ENCODE measurements at regions not wholly inside any gene's neighbourhood (a gene's known extent, or its start where the extent isn't known, plus 50 kb on each side); places are given as distances from the start of the nearest gene placed in this dataset.

GRCh38 chr1:30452170-30452569 lies 271.2 kb downstream of the MATN1 start:
- no peak for TF ChIP-seq CTCF (IDR thresholded peaks at IDR 0.05; ENCODE audit: unreplicated experiment in 3 of 3)
- H3K9me3 Mint-ChIP-seq, result peaks cover 13% of the 10 kb centered on the region
- no peak overlapping the region for H3K4me3 Mint-ChIP-seq
- H3K27me3 Mint-ChIP-seq (ENCODE audit: low read depth), result peaks cover 28% of the 10 kb centered on the region
- H3K4me1 Mint-ChIP-seq, result no peaks in the 10 kb centered on the region
- H3K36me3 Mint-ChIP-seq (ENCODE audit: low read depth), result peaks cover 3% of the 10 kb centered on the region
- peak overlapping the region in 1 of 3 experiments; percentile 28 for H3K27ac Mint-ChIP-seq

GRCh38 chr1:30451532-30452125 lies 271.8 kb downstream of the MATN1 start:
- Mint-ChIP-seq H3K36me3 (ENCODE audit: low read depth) (peaks cover 3% of the 10 kb centered on the region), H3K4me1 (no peaks in the 10 kb centered on the region), H3K27me3 (ENCODE audit: low read depth) (peaks cover 25% of the 10 kb centered on the region), H3K27ac (no peak overlapping the region), H3K9me3 (peaks cover 10% of the 10 kb centered on the region), H3K4me3 (no peak overlapping the region)
- TF ChIP-seq CTCF (IDR thresholded peaks at IDR 0.05; ENCODE audit: unreplicated experiment in 3 of 3), result no peak

GRCh38 chr1:30450818-30451233 lies 272.6 kb downstream of the MATN1 start:
- Mint-ChIP-seq H3K9me3 (peaks cover 7% of the 10 kb centered on the region), H3K36me3 (ENCODE audit: low read depth) (peaks cover 3% of the 10 kb centered on the region), H3K27ac (no peak overlapping the region), H3K4me1 (no peaks in the 10 kb centered on the region), H3K4me3 (no peak overlapping the region), H3K27me3 (ENCODE audit: low read depth) (peaks cover 17% of the 10 kb centered on the region)
- TF ChIP-seq CTCF (IDR thresholded peaks at IDR 0.05; ENCODE audit: unreplicated experiment in 3 of 3), result no peak

- no peak for TF ChIP-seq CTCF (IDR thresholded peaks at IDR 0.05; ENCODE audit: unreplicated experiment in 3 of 3)
- Mint-ChIP-seq H3K4me1 (no peaks in the 10 kb centered on the region), H3K36me3 (ENCODE audit: low read depth) (peaks cover 3% of the 10 kb centered on the region), H3K27me3 (ENCODE audit: low read depth) (peaks cover 15% of the 10 kb centered on the region), H3K27ac (no peak overlapping the region), H3K9me3 (peaks cover 7% of the 10 kb centered on the region), H3K4me3 (no peak overlapping the region)
These were observed 273.1 kb downstream of the MATN1 start for GRCh38 chr1:30450148-30450817.

GRCh38 chr1:30449428-30450147 lies 273.8 kb downstream of the MATN1 start:
- TF ChIP-seq CTCF (IDR thresholded peaks at IDR 0.05; ENCODE audit: unreplicated experiment in 3 of 3), result no peak
- H3K9me3 Mint-ChIP-seq, result peaks cover 7% of the 10 kb centered on the region
- H3K4me1 Mint-ChIP-seq, result no peaks in the 10 kb centered on the region
- H3K27ac Mint-ChIP-seq, result no peak overlapping the region
- H3K4me3 Mint-ChIP-seq, result no peak overlapping the region
- H3K36me3 Mint-ChIP-seq (ENCODE audit: low read depth), result peaks cover 3% of the 10 kb centered on the region
- peaks cover 13% of the 10 kb centered on the region for H3K27me3 Mint-ChIP-seq (ENCODE audit: low read depth)
